CD4-positive, alpha-beta T cell treated with Interleukin-17A for 1 hour (primary cell): ENCODE measurements at regions not wholly inside any gene's neighbourhood (a gene's known extent, or its start where the extent isn't known, plus 50 kb on each side); places are given as distances from the start of the nearest gene placed in this dataset.

Source experiments
- DNase-seq: peaks from one replicate; pipeline ENCODE4 v3.0.0-alpha.2; 2020

GRCh38 chr16:6484081-6484480 lies 848.6 kb upstream of the RBFOX1 start:
- no peak for DNase-seq

GRCh38 chr16:6483469-6484033 lies 849.1 kb upstream of the RBFOX1 start:
- DNase-seq, result no peak

GRCh38 chr16:6482696-6483468 lies 849.8 kb upstream of the RBFOX1 start:
- no peak for DNase-seq

- no peak for DNase-seq
Observed at GRCh38 chr16:6481894-6482293, 850.8 kb upstream of the RBFOX1 start.

GRCh38 chr16:6453742-6454141 lies 878.9 kb upstream of the RBFOX1 start:
- DNase-seq, result no peak

GRCh38 chr16:6447021-6447790 lies 885.4 kb upstream of the RBFOX1 start:
- no peak for DNase-seq

GRCh38 chr16:6446370-6446769 lies 886.3 kb upstream of the RBFOX1 start:
- DNase-seq, result no peak

- no peak for DNase-seq
Observed at GRCh38 chr16:6439129-6439528, 893.5 kb upstream of the RBFOX1 start.

GRCh38 chr16:6428861-6429260 lies 903.8 kb upstream of the RBFOX1 start:
- no peak for DNase-seq

GRCh38 chr16:6427621-6428020 lies 905.0 kb upstream of the RBFOX1 start:
- no peak for DNase-seq

GRCh38 chr16:6407596-6407995 lies 925.0 kb upstream of the RBFOX1 start:
- DNase-seq, result no peak

- no peak for DNase-seq
Observed at GRCh38 chr16:6406028-6406427, 926.6 kb upstream of the RBFOX1 start.

- DNase-seq, result no peak
Observed at GRCh38 chr16:6382924-6383459, 949.7 kb upstream of the RBFOX1 start.

GRCh38 chr16:6381896-6382295 lies 950.7 kb upstream of the RBFOX1 start:
- DNase-seq, result no peak

GRCh38 chr16:6377956-6378355 lies 954.7 kb upstream of the RBFOX1 start:
- DNase-seq, result no peak

- no peak for DNase-seq
Observed at GRCh38 chr16:6375465-6376075, 957.1 kb upstream of the RBFOX1 start.

GRCh38 chr16:6374821-6375220 lies 957.8 kb upstream of the RBFOX1 start:
- no peak for DNase-seq

- no peak for DNase-seq
Observed at GRCh38 chr16:6364846-6365245, 967.8 kb upstream of the RBFOX1 start.

- no peak for DNase-seq
Observed at GRCh38 chr16:6363896-6364607, 968.6 kb upstream of the RBFOX1 start.

- no peak for DNase-seq
Observed at GRCh38 chr16:6363396-6363795, 969.2 kb upstream of the RBFOX1 start.

GRCh38 chr16:6362321-6362720 lies 970.3 kb upstream of the RBFOX1 start:
- no peak for DNase-seq

- no peak for DNase-seq
Observed at GRCh38 chr16:6360641-6361040, 972.0 kb upstream of the RBFOX1 start.

GRCh38 chr16:6356911-6357310 lies 975.7 kb upstream of the RBFOX1 start:
- no peak for DNase-seq
